ENCODE measurements at regions not wholly inside any gene's neighbourhood (a gene's known extent, or its start where the extent isn't known, plus 50 kb on each side); places are given as distances from the start of the nearest gene placed in this dataset.
"Not testable (repeated sequence)": the region's sequence is repeated elsewhere in the genome, so short reads cannot be mapped to it uniquely, and the experiment has no call there.

DNA sequence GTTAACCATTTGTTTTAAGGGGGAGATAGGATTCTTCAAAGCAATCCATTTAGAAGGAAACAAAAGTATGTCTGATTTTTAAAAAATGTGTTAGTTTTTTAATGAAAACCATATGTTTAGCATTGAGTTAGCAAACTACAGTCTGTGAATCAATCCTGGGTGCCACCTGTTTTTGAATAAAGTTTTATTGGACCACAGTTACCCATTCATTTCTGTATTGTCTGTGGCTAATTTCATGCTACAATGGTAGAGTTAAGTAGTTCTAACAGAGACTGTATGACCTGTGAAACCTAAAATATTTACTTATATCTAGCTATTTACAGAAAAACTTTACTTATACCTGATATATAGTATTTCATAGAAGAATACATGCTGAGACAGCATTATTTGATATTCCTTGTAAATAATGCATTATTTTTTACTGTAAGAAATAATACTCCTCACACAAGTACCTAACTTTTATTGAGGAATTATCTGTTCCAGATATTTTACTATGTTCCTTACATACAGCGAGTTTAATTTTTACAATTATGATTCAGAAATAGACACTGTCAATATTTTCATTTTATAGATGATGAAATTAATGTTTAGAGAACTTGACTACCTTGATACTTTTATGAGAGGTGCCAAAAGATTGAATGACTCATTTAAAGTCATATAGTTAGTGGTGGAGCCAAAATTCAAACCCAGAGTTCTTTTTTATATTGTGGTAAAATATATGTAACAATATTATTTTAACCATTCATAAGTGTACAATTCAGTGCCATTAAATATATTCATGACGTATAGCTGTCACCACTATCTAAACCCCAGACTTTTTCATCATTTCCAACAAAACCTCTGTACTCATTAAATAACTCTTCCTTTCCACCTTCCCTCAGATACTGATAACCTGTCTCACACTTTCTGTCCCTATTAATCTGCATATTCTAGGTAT lies 122.0 kb downstream of the GLUD2 start:
- DNase-seq (ENCODE audit: low read depth in 2 of 3, low spot score in 2 of 3) = no peak

DNA sequence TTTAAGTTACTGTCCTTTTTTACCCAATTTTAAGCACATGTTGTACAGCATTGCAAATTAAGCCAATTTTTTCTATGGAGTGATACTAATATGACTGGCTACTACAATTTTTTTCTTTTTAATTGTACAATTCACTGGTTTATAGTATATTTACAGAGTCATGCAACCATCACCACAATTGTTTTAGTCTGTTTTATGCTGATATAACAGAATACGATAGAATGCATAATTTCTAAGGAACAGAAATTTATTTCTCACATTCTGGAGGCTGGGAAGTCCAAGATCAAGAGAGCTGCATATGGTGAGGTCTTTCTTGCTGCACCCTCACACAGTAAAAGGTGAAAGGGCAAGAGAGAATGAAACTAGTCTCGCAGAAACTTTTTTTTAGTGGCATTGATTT lies 125.3 kb downstream of the GLUD2 start:
- DNase-seq (ENCODE audit: low read depth in 2 of 3, low spot score in 2 of 3) = no peak

DNA sequence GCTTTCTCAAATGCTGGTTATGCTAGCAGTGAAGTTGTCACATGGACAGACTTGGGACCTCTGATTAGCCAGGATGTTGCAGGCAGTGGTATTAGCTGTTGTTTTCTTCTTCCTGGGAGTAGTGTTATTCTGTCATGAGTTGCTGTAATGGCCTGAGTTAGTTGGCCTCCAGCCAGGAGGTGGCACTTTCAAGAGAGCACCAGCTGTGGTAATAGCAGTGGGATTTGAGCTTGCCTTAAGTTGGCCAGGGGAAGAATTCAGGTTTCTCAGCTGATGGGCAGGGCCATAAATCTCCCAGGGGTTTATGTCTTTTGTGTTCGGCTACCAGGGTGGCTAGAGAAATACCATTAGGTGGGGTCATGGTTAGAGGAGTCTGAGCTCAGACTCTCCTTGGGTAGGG lies 132.6 kb downstream of the GLUD2 start:
- no peak for DNase-seq (ENCODE audit: low read depth in 2 of 3, low spot score in 2 of 3)

DNA sequence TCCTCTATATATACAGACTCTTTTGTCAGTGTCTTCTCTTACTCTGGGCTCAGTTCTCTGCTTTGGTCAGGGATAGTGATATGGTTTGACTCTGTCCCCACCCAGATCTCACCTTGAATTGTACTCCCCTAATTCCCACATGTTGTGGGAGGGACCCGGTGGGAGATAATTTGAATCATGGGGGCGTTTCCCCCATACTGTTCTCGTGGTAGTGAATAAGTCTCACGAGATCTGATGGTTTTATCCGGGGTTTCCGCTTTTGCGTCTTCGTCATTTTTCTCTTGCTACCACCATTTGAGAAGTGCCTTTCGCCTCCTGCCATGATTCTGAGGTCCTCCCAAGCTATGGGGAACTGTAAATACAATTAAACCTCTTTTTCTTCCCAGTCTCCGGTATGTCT lies 144.4 kb downstream of the GLUD2 start:
- DNase-seq (ENCODE audit: low read depth in 2 of 3, low spot score in 2 of 3) = no peak

DNA sequence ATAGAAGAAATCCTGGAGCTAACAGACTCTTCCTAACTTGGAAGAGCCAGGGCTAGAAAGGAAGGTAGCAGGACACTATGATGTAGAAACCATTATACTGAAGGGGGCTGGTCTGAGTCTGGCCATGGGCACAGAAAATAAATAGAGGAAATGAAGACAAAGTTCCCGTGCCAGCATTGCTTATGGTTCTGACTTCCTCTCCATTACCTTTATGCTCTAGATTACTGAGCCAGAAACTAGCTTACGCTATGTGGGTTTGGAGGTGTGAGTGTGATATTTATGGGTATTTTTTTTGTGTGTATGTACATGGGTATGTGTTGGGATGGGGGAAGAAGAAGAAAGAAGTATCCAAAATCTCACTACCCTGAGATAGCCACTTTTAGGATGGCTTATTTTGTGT lies 148.3 kb downstream of the GLUD2 start:
- no peak for DNase-seq (ENCODE audit: low read depth in 2 of 3, low spot score in 2 of 3)

DNA sequence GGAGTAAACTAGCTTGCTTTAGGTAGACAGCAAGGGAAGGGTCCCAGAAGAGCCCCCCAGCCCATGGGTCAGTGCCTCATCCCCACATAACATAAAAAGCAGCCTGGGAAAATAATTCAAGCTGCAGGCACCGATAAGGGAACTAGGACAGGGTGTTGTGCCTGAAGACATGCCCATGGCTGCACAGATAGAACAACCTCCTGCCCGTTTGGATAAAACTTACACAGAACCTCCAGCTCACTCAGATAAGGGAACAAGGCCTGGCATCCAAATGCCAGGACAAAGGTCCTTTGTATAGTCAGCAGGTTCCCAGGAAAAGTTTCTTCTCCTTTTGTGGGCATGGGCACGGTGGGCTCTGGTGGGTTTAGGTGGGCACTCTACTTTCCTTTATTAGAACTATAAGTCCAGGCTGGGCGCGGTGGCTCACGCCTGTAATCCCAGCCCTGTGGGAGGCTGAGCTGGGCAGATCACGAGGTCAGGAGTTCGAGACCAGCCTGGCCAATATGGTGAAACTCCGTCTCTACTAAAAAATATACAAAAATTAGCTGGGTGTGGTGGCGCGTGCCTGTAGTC lies 149.5 kb downstream of the GLUD2 start:
- DNase-seq (ENCODE audit: low read depth in 2 of 3, low spot score in 2 of 3) = not testable (repeated sequence)

DNA sequence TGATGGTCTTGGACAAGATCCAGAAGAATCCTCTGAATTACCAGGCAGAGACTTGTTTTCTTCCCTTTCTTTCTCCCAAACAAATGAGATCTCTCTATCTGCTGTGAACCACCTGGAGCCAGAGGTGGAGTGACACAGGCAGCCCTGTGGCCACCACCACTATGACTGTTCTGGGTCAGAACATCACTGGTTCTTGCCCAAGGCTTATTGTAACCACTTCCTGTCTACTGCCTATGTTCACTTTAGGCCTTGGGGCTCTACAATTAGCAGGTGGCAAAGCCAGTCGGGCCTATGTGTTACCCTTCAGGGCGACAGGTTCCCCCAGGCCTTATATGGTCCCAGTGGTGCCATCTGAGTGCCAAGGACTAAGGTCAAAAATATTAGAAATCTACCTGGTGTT lies 161.2 kb downstream of the GLUD2 start:
- no peak for DNase-seq (ENCODE audit: low read depth in 2 of 3, low spot score in 2 of 3)

DNA sequence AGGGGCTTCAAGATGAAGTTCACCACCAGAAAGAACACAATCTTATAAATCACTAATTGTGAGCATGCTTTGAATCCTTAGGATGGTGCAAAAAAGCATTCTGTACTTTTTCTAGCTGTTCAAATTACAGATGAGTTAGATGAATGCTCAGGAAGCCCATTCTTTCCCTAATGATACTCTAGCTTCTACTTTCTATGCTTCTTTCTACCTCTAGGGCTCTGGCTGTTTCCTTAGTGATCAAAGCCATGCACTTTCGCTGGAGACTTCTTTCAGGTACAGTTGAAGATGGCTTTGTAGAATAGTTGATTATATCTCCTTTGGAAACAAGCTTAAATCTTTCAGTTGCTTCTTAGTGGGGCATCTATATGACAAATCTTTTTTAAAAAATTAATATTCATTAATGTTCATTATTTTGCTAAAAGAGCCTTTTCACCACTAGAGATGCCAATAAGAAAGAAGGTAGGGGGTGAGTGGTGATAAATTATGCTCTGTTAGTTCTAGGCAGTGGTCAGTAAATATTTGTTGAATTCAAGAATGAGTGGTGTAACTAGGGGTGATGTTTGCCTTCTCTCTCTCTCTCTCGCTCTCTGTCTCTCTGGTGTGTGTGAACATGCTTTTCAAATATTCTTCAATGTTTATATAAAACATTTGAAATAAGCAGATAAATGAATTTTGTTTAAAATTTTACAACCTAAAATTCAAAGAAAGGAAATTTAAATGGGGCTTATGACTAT lies 169.4 kb downstream of the GLUD2 start:
- no peak for DNase-seq (ENCODE audit: low read depth in 2 of 3, low spot score in 2 of 3)

DNA sequence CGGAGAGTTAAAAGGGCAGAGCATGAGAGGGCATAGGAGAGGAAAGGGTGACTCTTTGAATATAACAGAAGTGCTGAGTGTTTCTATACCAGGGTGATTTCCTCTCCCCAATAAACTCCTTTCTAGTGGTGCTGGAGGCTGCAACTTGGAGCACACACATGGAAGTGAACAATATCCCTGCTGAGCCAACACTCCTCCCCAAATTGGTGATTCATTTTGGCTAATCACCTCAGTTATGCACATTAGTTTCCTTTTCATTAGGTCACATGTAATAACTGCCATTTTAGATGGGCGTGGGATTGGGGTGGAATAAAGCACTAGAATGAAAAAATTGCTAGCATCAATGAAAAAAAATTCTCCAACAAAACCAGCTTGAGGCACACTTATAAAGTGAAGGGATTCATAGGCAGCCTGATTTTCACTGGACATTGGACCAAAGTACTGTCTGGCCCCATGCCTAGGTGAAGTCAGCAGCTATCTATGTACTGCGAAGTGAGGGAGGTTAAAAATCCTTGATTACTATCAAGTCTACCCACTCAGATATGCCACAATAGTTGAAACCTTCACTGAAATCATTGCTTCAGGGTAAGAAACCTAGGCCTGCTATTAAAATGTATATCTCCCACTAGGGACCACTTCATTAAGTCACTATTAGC lies 174.0 kb downstream of the GLUD2 start:
- no peak for DNase-seq (ENCODE audit: low read depth in 2 of 3, low spot score in 2 of 3)

DNA sequence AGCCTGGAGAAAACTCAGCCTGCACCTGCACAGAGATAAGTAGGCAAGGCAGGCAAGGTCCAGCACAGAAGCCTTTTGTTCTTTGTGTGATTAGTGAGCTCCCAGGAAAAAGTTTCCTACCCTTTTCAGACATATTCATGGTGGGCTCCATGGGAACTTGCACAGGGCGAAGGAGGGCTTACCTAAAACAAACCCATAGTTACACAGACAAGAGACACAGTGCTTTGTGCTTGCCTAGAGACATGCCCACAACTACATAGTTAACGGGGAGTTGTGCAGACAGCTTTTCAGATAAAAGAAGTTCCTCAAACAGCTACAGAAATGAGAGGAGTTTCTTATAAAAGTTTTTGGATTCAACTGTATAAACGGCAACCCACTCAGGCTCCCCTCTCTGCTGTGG lies 180.5 kb downstream of the GLUD2 start:
- no peak for DNase-seq (ENCODE audit: low read depth in 2 of 3, low spot score in 2 of 3)

DNA sequence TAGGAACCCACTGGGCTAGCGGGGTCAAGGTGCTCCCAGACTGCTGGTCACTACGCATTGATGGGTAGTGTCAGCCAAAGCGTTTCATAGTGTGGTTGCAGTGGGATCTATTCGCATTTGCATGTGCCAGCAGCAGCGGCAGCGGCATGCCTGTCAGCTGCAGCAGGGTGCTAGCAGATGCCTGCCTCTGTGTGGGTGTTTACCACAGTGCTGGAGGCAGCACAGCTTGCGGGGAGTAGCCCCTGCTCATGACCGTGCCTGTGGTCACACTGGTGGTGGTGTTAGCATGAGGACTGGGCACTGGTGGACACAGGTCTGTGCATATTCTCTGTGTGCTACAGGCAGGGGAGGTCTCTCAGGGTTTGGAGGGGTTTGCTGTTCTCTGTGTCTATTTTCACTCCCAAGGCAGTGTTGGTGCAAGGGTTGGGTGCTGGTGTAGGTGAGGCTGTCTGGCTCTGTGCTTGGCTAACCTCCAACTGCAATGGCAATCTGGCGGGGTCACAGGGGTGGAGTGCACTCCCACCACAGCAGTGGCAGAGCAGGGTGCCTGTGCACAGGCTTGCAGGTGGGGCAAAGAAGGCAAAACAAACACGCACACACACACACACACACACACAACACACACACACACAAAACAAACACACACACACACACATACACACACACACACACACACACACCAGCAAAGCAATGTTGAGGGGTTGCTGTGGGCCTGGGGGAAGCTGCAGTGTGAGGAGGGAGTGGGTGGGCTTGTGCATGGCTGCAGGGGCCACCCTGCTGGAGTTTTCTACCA lies 184.4 kb downstream of the GLUD2 start:
- DNase-seq (ENCODE audit: low read depth in 2 of 3, low spot score in 2 of 3) = no peak

DNA sequence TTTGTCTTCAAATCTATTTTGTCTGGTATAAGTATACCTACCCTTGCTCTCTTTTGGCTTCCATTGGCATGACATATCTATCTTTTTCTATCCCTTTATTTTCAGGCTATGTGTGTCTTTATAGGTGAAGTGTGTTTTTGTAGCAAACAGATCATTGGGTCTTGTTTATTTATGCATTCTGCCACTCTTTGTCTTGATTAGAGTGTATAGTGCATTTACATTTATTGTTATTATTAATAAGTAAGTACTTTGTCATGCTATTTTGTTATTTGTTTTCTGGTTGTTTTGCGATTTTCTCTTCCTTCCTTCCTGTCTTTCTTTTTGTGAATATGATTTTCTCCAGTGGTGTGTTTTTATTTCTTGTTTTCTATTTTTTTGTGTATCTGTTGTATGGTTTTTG lies 188.6 kb downstream of the GLUD2 start:
- no peak for DNase-seq (ENCODE audit: low read depth in 2 of 3, low spot score in 2 of 3)

DNA sequence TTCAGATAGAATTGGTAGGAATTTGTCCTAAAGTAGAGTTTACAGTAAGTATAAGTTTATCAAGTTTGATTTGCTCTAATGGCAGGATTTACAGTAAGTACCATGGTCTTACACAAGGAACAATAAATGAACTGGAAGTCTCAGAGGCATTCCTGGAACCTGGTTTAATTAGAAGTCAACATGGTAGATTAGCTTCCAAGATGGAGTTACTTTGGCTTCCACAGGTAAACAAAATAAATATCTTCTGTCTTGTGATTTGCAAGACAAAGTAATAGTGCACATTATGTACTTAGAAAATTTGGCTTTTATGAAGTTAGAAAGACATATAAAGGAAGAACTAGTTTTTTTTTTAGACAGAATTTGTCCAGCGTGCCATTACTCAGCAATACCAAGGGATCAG lies 190.7 kb downstream of the GLUD2 start:
- no peak for DNase-seq (ENCODE audit: low read depth in 2 of 3, low spot score in 2 of 3)

DNA sequence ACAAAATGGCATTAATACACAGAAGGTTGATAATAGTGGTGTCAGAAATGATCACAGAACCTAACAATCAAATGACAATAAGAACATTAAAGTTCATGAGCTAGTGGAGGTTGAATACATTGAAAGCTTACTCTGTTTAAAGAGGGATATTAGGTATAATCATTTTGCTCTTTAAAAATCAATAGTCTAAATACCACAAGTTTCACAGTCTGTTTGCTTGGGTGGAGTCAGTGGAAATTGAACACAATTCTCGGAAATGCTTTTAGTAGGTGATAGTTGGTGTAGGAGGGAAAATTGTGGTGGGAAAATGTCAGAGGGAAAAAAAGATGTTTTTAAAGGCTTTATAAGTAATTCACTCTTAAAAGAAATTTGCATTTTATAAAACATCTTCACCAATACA lies 197.1 kb downstream of the GLUD2 start:
- DNase-seq (ENCODE audit: low read depth in 2 of 3, low spot score in 2 of 3) = no peak

DNA sequence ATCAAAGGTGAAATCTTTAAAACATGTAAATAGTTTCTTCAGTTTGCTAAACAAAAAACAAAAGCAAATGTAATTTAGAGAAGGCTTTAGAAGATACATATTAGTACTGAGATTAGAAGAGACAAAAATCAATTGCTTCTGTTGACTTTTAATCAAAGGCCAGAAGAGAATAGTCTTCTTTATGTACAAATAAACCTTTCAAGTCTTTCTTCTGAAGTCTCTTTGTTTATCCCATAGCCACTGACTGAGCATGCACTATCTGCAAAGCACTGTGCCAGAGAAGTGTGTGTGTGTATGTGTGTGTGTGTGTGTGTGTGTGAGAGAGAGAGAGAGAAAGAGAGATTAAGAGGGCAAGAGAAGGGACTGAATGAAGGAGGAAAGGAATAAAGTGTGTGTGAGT lies 198.4 kb downstream of the GLUD2 start:
- DNase-seq (ENCODE audit: low read depth in 2 of 3, low spot score in 2 of 3) = no peak

DNA sequence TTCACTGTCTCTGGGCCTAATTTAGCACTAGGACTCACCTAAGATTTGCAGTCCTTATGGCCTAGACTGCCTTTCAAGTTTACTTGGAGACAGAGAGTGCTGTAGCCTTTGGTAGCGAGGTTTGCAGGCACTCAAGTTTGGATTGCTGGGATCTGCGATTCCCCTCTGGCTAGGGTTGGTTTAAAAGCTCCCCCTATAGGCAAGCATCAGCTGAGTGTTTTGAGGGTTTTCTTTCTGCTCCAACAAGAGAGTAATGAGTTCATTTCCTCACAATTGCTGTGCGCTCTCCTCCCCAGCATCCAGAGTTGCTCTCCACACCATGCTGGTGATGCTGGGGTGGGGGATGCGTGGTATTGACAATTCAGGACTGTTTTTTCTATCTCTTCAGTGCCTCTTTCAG lies 206.9 kb downstream of the GLUD2 start:
- no peak for DNase-seq (ENCODE audit: low read depth in 2 of 3, low spot score in 2 of 3)

DNA sequence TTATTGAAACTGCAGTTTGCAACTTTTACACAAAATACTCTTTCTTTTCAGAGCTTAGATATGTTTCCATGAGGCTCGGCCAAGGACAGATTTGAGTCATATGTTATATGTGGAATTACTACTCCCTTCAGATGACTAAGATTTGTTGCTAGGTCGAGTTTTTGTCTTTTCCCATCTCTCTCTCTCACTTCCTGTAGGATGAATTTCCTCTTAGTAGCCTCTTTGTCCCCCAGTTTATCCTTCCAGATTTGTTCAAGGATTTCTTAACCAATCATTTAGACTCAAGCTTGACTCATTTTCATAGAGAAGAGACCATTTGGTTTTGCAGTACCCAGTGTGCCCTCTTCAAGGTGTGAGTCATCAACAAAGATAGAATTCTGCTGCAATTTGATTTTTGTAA lies 209.2 kb downstream of the GLUD2 start:
- no peak for DNase-seq (ENCODE audit: low read depth in 2 of 3, low spot score in 2 of 3)

DNA sequence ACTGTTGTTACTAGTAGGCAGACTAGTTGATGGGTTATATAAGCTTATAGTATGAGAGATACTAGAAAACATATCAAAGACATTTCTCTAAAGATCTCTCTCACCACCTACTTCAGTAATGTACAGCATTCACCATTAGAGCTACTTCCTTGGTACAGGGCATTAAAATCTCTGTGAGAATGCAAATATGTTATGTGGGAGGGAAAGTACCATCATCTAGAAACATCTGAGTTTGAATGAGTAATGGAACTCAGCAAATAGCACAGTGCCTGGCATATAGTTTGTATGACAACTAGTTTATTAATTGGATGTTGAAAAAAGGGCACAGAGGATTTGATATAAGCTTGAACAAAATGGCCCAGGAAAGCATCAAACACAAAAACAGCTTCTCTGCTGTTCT lies 211.1 kb downstream of the GLUD2 start:
- DNase-seq (ENCODE audit: low read depth in 2 of 3, low spot score in 2 of 3) = no peak

DNA sequence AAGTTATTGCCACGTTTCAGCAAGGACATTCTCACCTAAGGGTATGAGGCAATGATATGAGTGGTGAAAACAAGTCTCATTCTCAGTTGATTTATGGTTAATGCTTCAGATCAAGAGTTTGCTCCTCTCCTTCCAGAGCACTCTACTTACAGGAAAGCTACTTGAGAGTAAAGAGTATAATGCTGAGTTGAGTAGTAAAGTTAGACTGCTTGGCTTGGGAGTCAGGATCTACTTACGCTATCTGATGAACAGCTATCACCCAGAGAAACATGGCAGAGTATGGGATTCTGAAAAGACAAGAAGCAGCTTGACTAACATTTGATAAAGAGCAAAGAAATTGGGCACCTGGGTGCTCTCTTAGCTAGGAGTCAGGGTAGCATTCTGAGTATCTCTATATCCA lies 211.8 kb downstream of the GLUD2 start:
- no peak for DNase-seq (ENCODE audit: low read depth in 2 of 3, low spot score in 2 of 3)

DNA sequence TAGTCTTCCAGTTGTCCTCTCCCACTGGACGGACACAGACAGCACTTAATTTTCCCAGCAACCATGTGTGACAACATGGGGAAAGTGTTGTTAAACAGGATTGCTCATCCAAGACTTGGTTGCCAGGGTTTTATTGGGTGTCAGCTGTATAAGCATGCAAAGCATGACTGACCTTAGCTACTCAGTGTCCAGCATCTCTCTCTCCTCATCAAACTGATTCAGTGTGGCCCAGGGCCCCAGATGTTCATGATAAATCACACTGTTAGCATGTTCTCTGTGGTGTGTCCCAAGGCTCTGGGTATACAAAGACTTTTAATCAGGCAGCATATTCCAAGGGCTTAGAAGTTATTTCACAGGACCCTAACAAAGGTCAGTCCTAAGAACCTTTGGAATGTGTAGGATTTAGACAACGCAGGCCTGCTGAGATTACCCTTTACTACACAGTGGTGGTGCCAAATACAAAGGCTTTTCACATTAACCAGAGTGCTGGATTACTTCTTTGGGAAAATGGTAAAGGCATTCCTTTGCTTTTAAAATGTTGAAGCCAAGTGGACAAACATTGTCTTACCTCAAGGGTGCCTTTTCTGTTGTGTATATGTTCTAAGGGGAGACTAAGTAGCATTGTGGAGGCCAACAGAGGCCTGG lies 213.3 kb downstream of the GLUD2 start:
- DNase-seq (ENCODE audit: low read depth in 2 of 3, low spot score in 2 of 3) = no peak

All from activated CD8-positive, alpha-beta memory T cell treated with anti-CD3 and anti-CD28 coated beads for 48 hours (primary cell).